H1 (cell line): ENCODE measurements at regions not wholly inside any gene's neighbourhood (a gene's known extent, or its start where the extent isn't known, plus 50 kb on each side); places are given as distances from the start of the nearest gene placed in this dataset.

Experiments
- ASH2L ChIP-seq: fragments of 200-600, 300-600 bp; sonication (generic); IDR thresholded peaks from one replicate; pipeline ENCODE4 v1.7.1; 2017; ENCODE audit warnings: low read length
- CTCF ChIP-seq, 3 experiments: IDR thresholded peaks; 1 replicate in 2 of 3; 2 replicates in 1 of 3; pipeline versions ENCODE4 v1.5.1 to v1.6.1; 2011; ENCODE audit warnings: low read length in 3 of 3, mild to moderate bottlenecking in 3 of 3, inconsistent platforms in 2 of 3, low read depth in 1 of 3, moderate library complexity in 1 of 3; ENCODE audit not compliant: insufficient read depth in 1 of 3; ENCODE audit errors: control extremely low read depth in 1 of 3
- EZH2 ChIP-seq: fragments of 200-600 bp; sonication (generic); IDR thresholded peaks from 2 replicates; pipeline ENCODE4 v1.7.1; 2012; ENCODE audit warnings: low read depth, mild to moderate bottlenecking, moderate library complexity, low read length, inconsistent platforms; ENCODE audit not compliant: severe bottlenecking
- MAFK ChIP-seq: IDR thresholded peaks from 2 replicates; pipeline ENCODE4 v1.6.1; 2012; ENCODE audit warnings: low read depth, mild to moderate bottlenecking, improper control_type of control experiment, low read length
- RAD21 ChIP-seq, 2 experiments: IDR thresholded peaks in 1 of 2; conservative IDR thresholded peaks in 1 of 2; 2 replicates each; pipeline ENCODE4 v1.6.1; 2011; ENCODE audit warnings: low read depth in 2 of 2, low read length in 2 of 2, improper control_type of control experiment in 1 of 2, inconsistent platforms in 1 of 2, mild to moderate bottlenecking in 1 of 2, moderate library complexity in 1 of 2
- SUZ12 ChIP-seq: fragments of 200-600 bp; sonication (generic); IDR thresholded peaks from 2 replicates; pipeline ENCODE4 v1.6.1; 2012; ENCODE audit warnings: mild to moderate bottlenecking, inconsistent platforms, low read length, moderate library complexity, mixed read lengths

- TF ChIP-seq EZH2 (no peak), SUZ12 (no peak), CTCF (IDR thresholded peaks at IDR 0.05; ENCODE audit: control extremely low read depth in 1 of 3, insufficient read depth in 1 of 3, low read depth in 1 of 3, low read length in 3 of 3) (no peak), MAFK (no peak), RAD21 (IDR thresholded peaks at IDR 0.05 in 1 of 2, conservative IDR thresholded peaks at IDR 0.05 in 1 of 2; ENCODE audit: low read depth in 2 of 2, low read length in 2 of 2) (no peak), ASH2L (no peak)
These were observed 61.2 kb upstream of the RNF217 start for GRCh38 chr6:124901084-124901483.
